ENCODE measurements at regions not wholly inside any gene's neighbourhood (a gene's known extent, or its start where the extent isn't known, plus 50 kb on each side); places are given as distances from the start of the nearest gene placed in this dataset.

DNA sequence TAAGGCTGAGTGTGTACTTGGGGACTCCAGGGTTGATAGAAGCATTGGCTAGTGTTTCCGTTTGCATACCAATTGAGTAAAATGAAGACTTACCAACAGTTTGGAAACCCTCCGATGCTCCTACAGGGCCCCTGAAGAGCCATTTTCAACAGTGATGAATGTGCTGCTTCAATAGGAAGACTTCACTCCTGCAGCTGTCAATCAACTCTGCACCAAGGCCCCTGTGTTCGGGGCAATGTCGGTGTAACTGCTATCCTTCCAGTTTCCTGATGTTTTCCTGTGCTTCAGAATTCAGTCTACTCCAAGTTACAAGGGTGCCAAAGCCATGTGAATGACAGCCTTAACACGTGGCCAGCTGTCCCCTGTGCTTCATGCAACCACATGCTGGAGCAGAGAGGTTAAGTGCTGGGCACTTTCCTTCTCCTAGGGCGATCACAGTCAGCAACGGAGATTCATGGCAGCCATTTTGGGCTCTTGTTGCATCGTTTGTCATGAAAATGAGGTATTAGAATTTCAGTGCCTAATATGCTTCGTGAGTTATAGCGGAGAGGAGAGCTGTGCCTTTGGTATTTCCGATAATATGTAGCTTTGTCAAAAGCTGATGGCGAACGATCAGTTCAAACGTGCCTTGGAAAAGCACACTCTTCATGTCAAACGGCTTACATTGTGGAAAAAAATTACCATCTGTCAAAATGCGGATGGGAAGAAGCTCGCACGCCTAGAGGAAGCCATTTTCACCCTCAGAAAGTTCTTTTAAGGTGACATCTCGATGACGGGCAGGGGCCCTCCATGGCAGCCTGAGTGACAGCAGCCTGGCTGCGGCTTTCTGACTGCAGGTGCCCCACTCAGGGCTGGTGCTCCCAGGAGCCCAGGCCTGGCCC lies 287.8 kb downstream of the ACTR3B start:
- no peaks in the 10 kb centered on the region for H3K27me3 ChIP-seq
- H3K4me1 ChIP-seq: no peaks in the 10 kb centered on the region
- no peak overlapping the region for H3K27ac ChIP-seq
- H3K4me3 ChIP-seq: no peak overlapping the region
- in situ Hi-C loops (cut with MboI; ENCODE audit: low pct_ligation_motif_present in 1 of 4, low pct_unique_long_range_greater_than_20kb in 1 of 4, low sequenced_read_pairs in 3 of 4) (no loop called here), intact Hi-C loops (cut with DNase I; ENCODE audit: low total_unique reads) (no loop called here)
- no peaks in the 10 kb centered on the region for H3K9me3 ChIP-seq
- WGBS, 2 donors (ENCODE audit: low coverage in 1 of 2): 87 to 93% methylated on average over 12 to 21 of the region's 21 CpGs
- no peaks in the 10 kb centered on the region for H3K36me3 ChIP-seq
- TF ChIP-seq, protein P1, sequence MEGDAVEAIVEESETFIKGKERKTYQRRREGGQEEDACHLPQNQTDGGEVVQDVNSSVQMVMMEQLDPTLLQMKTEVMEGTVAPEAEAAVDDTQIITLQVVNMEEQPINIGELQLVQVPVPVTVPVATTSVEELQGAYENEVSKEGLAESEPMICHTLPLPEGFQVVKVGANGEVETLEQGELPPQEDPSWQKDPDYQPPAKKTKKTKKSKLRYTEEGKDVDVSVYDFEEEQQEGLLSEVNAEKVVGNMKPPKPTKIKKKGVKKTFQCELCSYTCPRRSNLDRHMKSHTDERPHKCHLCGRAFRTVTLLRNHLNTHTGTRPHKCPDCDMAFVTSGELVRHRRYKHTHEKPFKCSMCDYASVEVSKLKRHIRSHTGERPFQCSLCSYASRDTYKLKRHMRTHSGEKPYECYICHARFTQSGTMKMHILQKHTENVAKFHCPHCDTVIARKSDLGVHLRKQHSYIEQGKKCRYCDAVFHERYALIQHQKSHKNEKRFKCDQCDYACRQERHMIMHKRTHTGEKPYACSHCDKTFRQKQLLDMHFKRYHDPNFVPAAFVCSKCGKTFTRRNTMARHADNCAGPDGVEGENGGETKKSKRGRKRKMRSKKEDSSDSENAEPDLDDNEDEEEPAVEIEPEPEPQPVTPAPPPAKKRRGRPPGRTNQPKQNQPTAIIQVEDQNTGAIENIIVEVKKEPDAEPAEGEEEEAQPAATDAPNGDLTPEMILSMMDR (IDR thresholded peaks at IDR 0.05): no peak
- no peak for TF ChIP-seq POLR2A (IDR thresholded peaks at IDR 0.05)
- TF ChIP-seq EP300 (IDR thresholded peaks at IDR 0.05; ENCODE audit: low read depth): no peak
- TF ChIP-seq POLR2AphosphoS5 (IDR thresholded peaks at IDR 0.05): no peak
- no peak for DNase-seq

DNA sequence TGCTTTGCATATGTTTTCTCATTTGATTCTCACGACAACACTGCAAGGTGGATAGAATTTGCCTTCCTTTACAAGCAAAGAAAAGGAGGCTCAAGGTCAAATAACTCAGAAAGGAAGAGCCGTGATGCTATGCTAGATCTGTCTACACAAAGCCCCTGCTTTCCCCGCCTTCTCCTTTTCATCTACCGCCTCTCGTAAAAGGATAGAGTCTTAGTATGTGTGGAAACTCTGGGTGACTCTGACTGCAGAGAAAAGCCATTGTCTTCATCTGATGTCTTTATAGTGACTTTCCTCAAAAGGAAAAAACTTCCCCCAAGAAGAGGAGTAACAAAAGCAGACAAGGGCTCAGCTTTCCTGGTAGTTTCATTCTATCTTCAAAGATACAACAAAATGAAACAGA lies 292.7 kb downstream of the ACTR3B start:
- in situ Hi-C loops (cut with MboI; ENCODE audit: low pct_ligation_motif_present in 1 of 4, low pct_unique_long_range_greater_than_20kb in 1 of 4, low sequenced_read_pairs in 3 of 4) (no loop called here), intact Hi-C loops (cut with DNase I; ENCODE audit: low total_unique reads) (no loop called here)
- H3K4me3 ChIP-seq: no peak overlapping the region
- TF ChIP-seq EP300 (IDR thresholded peaks at IDR 0.05; ENCODE audit: low read depth) (no peak), POLR2AphosphoS5 (IDR thresholded peaks at IDR 0.05) (no peak), POLR2A (IDR thresholded peaks at IDR 0.05) (no peak)
- TF ChIP-seq, protein P1 (IDR thresholded peaks at IDR 0.05): no peak
- no peaks in the 10 kb centered on the region for H3K36me3 ChIP-seq
- H3K27me3 ChIP-seq: no peaks in the 10 kb centered on the region
- no peaks in the 10 kb centered on the region for H3K9me3 ChIP-seq
- WGBS, 2 donors (ENCODE audit: low coverage in 1 of 2): 53 to 70% methylated on average over 5 of the region's 5 CpGs
- H3K27ac ChIP-seq: no peak overlapping the region
- no peak for DNase-seq
- no peaks in the 10 kb centered on the region for H3K4me1 ChIP-seq

DNA sequence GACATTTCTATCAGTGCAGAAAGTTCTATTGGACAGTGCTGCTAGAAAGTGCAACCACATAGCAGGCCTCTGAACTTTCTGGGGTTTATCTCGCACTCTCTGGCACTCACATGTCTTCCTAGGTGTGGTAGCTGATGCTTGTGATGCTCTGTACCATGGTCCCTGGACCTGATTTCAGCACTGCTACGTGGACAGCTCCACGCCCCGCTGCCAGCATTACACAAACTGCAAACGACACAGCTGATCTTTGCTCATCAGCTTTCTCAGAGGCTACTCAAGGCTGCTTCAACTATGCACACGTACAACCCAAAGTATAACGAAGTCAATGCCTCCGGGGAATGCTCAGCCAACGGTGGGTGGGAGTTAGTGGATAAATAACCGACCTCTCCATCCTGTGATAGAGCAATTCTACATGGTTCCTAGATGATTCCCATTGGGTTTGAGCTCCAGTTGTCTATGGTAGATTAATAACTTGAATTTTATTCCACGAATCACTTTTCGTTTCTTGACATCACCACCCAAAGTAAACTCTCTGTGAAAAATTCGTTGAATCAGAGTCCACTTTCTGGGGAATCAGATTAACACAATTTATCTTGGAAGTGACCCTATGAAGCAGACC lies 302.5 kb downstream of the ACTR3B start:
- Histone ChIP-seq H3K27me3 (no peaks in the 10 kb centered on the region), H3K36me3 (no peaks in the 10 kb centered on the region), H3K9me3 (no peaks in the 10 kb centered on the region), H3K4me3 (no peak overlapping the region), H3K4me1 (no peaks in the 10 kb centered on the region), H3K27ac (no peak overlapping the region)
- no peak for DNase-seq
- 56 to 70% methylated on average over 2 to 13 of the region's 13 CpGs for WGBS, 2 donors (ENCODE audit: low coverage in 1 of 2)
- TF ChIP-seq POLR2AphosphoS5 (IDR thresholded peaks at IDR 0.05): no peak
- TF ChIP-seq EP300 (IDR thresholded peaks at IDR 0.05; ENCODE audit: low read depth): no peak
- TF ChIP-seq, protein P1 (IDR thresholded peaks at IDR 0.05): no peak
- no peak for TF ChIP-seq POLR2A (IDR thresholded peaks at IDR 0.05)
- intact Hi-C loops (cut with DNase I; ENCODE audit: low total_unique reads): no loop called here
- in situ Hi-C loops (cut with MboI; ENCODE audit: low pct_ligation_motif_present in 1 of 4, low pct_unique_long_range_greater_than_20kb in 1 of 4, low sequenced_read_pairs in 3 of 4): no loop called here

DNA sequence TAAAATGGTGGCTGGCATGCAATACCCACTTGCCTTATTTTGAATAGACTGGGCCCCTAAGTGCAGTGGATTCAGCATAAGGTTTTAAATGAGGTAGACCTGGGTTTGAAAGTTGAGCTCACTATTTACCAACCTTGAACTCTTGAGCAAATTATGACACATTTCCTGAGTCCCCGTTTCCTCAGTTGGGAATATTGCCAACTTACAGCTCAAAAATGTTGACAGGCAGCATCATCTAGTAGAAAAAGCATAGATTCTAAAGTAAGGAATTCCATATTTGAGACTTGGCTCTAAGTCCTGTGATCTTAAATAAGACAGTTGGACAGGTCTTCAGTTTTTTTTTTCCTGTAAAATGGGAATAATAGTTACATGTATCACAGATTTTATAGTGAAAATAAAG lies 305.5 kb downstream of the ACTR3B start:
- intact Hi-C loops (cut with DNase I; ENCODE audit: low total_unique reads) (no loop called here), in situ Hi-C loops (cut with MboI; ENCODE audit: low pct_ligation_motif_present in 1 of 4, low pct_unique_long_range_greater_than_20kb in 1 of 4, low sequenced_read_pairs in 3 of 4) (no loop called here)
- Histone ChIP-seq H3K27me3 (no peaks in the 10 kb centered on the region), H3K9me3 (no peaks in the 10 kb centered on the region), H3K4me1 (no peaks in the 10 kb centered on the region), H3K27ac (no peak overlapping the region), H3K36me3 (no peaks in the 10 kb centered on the region), H3K4me3 (no peak overlapping the region)
- no peak for DNase-seq
- TF ChIP-seq, protein P1 (IDR thresholded peaks at IDR 0.05): no peak
- TF ChIP-seq EP300 (IDR thresholded peaks at IDR 0.05; ENCODE audit: low read depth): no peak
- no peak for TF ChIP-seq POLR2A (IDR thresholded peaks at IDR 0.05)
- no peak for TF ChIP-seq POLR2AphosphoS5 (IDR thresholded peaks at IDR 0.05)
- WGBS, 2 donors (ENCODE audit: low coverage in 1 of 2): 10 to 19% methylated on average over 1 of the region's 1 CpG
